Large intestine (tissue), 3 donors: ENCODE measurements at regions not wholly inside any gene's neighbourhood (a gene's known extent, or its start where the extent isn't known, plus 50 kb on each side); places are given as distances from the start of the nearest gene placed in this dataset.
A peak's percentile ranks its signal among the peaks of the same experiment; 100 is the strongest.
"Not testable (repeated sequence)": the region's sequence is repeated elsewhere in the genome, so short reads cannot be mapped to it uniquely, and the experiment has no call there.

Experiments used
- DNase-seq, 2 donors: peaks; one replicate each; pipeline versions ENCODE4 v3.0.0 to v3.0.0-alpha.2; 2013
- H3K27ac ChIP-seq: one replicate; pipeline ENCODE4 v1.5.1; 2013; ENCODE audit warnings: low read length
- H3K27me3 ChIP-seq: 2 replicates; pipeline ENCODE4 v1.6.1; 2013; ENCODE audit warnings: low read length; ENCODE audit not compliant: control insufficient read depth, insufficient read depth
- H3K36me3 ChIP-seq: 2 replicates; pipeline ENCODE4 v1.6.1; 2013; ENCODE audit warnings: low read length; ENCODE audit not compliant: control insufficient read depth, insufficient read depth
- H3K4me1 ChIP-seq: one replicate; pipeline ENCODE4 v1.6.1; 2013; ENCODE audit warnings: low read length; ENCODE audit not compliant: control insufficient read depth, insufficient read depth
- H3K4me3 ChIP-seq: one replicate; pipeline ENCODE4 v1.5.1; 2013; ENCODE audit warnings: low read length
- H3K9me3 ChIP-seq: one replicate; pipeline ENCODE4 v1.6.1; 2013; ENCODE audit warnings: mild to moderate bottlenecking, low read depth, low read length, moderate library complexity; ENCODE audit not compliant: control insufficient read depth
- WGBS: methylation state at CpG from one replicate; pipeline ENCODE4 v1.1.5; 2013; ENCODE audit warnings: low lambda C conversion rate; ENCODE audit not compliant: insufficient coverage; 5-methylcytosine and 5-hydroxymethylcytosine counted together

GRCh38 chr2:87354102-87354501 lies 332.5 kb upstream of the PLGLB1 start:
- H3K4me3 ChIP-seq, H3K27ac ChIP-seq, H3K4me1 ChIP-seq, DNase-seq, H3K27me3 ChIP-seq, H3K9me3 ChIP-seq, H3K36me3 ChIP-seq: not testable (repeated sequence)
- no CpG with 5 or more reads among the region's 6 CpGs for WGBS

GRCh38 chr2:87360250-87360649 lies 338.6 kb upstream of the PLGLB1 start:
- H3K4me3 ChIP-seq, H3K27ac ChIP-seq, H3K36me3 ChIP-seq, DNase-seq, H3K9me3 ChIP-seq, H3K27me3 ChIP-seq, H3K4me1 ChIP-seq: not testable (repeated sequence)

- H3K9me3 ChIP-seq, H3K27ac ChIP-seq, DNase-seq, H3K4me3 ChIP-seq, H3K27me3 ChIP-seq, H3K36me3 ChIP-seq, H3K4me1 ChIP-seq: not testable (repeated sequence)
- WGBS = no CpG with 5 or more reads among the region's 2 CpGs
These were observed 339.3 kb upstream of the PLGLB1 start for GRCh38 chr2:87360927-87361326.

- H3K4me3 ChIP-seq, H3K9me3 ChIP-seq, H3K27me3 ChIP-seq, H3K4me1 ChIP-seq, H3K36me3 ChIP-seq, DNase-seq, H3K27ac ChIP-seq: not testable (repeated sequence)
These were observed 340.2 kb upstream of the PLGLB1 start for GRCh38 chr2:87361805-87362204.

DNA sequence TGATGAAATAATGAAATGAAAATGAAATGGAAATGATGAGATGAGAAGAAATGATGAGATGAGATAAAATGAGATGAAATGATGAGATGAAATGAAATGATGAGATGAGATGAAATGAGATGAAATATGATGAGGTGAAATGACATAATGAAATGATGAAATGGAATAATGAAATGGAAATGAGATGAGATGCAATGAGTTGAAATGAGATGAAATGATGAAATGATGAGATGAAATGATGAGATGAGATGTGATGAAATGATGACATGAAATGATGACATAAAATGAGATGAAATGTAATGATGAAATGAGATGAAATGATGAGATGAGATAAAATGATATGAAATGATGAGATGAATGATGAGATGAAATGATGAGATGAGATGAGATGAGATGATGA lies 342.7 kb upstream of the PLGLB1 start:
- not testable (repeated sequence) for H3K27ac ChIP-seq, H3K4me3 ChIP-seq, H3K4me1 ChIP-seq, H3K27me3 ChIP-seq, H3K9me3 ChIP-seq, H3K36me3 ChIP-seq
- DNase-seq = peak in 1 of 2 donors; percentile 4

DNA sequence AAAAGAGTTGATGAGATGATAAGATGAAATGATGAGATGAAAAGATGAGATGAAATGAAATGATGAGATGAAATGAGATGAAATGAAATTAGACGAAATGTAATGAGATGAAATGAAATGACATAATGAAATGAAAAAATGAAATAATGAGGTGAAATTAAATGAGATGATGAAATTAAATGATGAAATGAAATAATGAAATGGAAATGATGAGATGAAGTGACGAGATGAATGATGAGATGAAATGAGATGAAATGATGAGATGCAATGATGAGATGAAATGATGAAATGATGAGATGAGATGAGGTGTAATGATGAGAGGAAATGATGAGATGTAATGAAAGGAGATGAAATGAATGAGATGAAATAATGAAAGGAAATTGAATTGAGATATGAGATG lies 343.4 kb upstream of the PLGLB1 start:
- not testable (repeated sequence) for H3K27ac ChIP-seq, H3K36me3 ChIP-seq, H3K9me3 ChIP-seq, H3K4me1 ChIP-seq, DNase-seq, H3K4me3 ChIP-seq, H3K27me3 ChIP-seq
- 78% methylated on average over 2 of the region's 2 CpGs for WGBS

GRCh38 chr2:87386063-87386560 lies 361.8 kb upstream of the PLGLB2 start:
- H3K9me3 ChIP-seq, DNase-seq, H3K27ac ChIP-seq, H3K4me1 ChIP-seq, H3K4me3 ChIP-seq, H3K36me3 ChIP-seq, H3K27me3 ChIP-seq: not testable (repeated sequence)
- no CpG with 5 or more reads among the region's 7 CpGs for WGBS

DNA sequence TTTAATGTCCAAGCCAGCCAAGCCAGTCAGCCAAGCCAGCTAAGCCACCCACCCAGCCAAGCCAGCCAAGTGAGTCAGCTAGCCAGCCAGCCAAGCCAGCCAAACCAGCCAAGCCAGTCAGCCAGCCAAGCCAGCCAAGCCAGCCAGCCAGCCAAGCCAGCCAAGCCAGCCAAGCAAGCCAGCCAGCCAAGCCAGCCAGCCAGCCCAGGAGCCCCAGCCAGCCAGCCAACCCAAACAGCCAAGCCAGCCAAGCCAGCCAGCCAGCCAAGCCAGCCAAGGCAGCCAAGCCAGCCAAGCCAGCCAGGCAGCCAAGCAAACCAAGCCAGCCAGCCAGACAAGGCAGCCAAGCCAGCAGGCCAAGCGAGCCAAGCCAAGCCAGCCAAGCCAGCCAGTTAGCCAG lies 352.1 kb upstream of the PLGLB2 start:
- H3K4me3 ChIP-seq, H3K27ac ChIP-seq, H3K36me3 ChIP-seq, H3K4me1 ChIP-seq, H3K9me3 ChIP-seq, H3K27me3 ChIP-seq, DNase-seq: not testable (repeated sequence)
- WGBS = no CpG with 5 or more reads among the region's 1 CpG

- not testable (repeated sequence) for H3K27me3 ChIP-seq, H3K4me1 ChIP-seq, H3K27ac ChIP-seq, H3K4me3 ChIP-seq, H3K36me3 ChIP-seq, DNase-seq
- no CpG with 5 or more reads among the region's 9 CpGs for WGBS
- peaks cover 10% of the 10 kb centered on the region for H3K9me3 ChIP-seq
These were observed 351.2 kb upstream of the PLGLB2 start for GRCh38 chr2:87396551-87397265.

DNA sequence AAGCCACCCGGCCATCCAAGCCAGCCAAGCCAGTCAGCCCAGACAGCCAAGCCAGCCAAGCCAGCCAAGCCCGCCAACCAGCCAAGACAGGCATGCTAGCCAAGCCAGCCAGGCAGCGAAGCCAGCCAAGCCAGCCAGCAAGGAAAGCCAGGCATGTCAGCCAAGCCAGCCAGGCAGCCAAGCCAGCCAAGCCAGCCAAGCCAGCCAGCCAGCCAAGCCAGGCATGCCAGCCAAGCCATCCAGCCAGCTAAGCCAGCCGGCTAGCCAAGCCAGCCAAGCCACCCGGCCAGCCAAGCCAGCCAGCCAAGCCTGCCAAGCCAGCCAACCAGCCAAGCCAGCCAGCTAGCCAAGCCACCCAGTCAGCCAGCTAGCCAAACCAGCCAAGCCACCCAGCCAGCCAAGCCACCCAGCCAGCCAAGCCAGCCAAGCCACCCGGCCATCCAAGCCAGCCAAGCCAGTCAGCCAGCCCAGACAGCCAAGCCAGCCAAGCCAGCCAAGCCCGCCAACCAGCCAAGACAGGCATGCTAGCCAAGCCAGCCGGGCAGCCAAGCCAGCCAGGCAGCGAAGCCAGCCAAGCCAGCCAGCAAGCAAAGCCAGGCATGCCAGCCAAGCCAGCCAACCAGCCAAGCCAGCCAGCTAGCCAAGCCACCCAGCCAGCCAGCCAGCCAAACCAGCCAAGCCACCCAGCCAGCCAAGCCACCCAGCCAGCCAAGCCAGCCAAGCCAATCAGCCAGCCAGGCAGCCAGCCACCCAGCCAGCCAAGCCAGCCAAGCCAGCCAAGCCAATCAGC lies 350.4 kb upstream of the PLGLB2 start:
- not testable (repeated sequence) for H3K4me3 ChIP-seq, H3K4me1 ChIP-seq, H3K27me3 ChIP-seq, H3K36me3 ChIP-seq, H3K27ac ChIP-seq, DNase-seq
- no CpG with 5 or more reads among the region's 9 CpGs for WGBS
- H3K9me3 ChIP-seq = peaks cover 10% of the 10 kb centered on the region
